ENCODE measurements at regions not wholly inside any gene's neighbourhood (a gene's known extent, or its start where the extent isn't known, plus 50 kb on each side); places are given as distances from the start of the nearest gene placed in this dataset.
"Not testable (repeated sequence)": the region's sequence is repeated elsewhere in the genome, so short reads cannot be mapped to it uniquely, and the experiment has no call there.

DNA sequence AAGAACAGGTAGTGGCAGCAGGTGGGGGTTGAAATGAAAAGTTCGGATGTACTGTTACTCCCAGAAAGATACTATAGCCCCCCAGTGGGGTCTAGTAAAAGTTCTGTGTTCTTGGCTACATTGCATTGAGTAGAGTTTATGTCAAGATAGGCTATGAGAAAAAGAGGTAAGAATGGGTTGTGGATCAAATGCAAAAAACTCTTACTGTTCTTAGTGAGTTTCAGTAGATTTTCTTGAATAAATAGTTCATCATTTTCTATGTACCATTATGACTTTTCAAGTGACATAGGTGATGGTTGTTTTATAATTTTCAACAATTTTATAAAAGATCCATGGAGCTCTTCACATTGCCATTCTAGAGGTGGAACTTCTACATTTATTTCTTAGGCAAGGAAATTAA lies 165.4 kb downstream of the USP22 start:
- not testable (repeated sequence) for H4K8ac ChIP-seq (replicated peaks; ENCODE audit: insufficient read length, low read depth, low read length); H3K9me3 ChIP-seq (ENCODE audit: control insufficient read depth, low read depth, low read length); H3K14ac ChIP-seq (ENCODE audit: insufficient read depth, low read length); H3K4me3 Mint-ChIP-seq; H2BK12ac ChIP-seq (ENCODE audit: insufficient read length, low read depth, low read length); H3K79me2 ChIP-seq (ENCODE audit: insufficient read depth, low read length); DNase-seq; H3K23me2 ChIP-seq (ENCODE audit: insufficient read length, low read depth, low read length, poor library complexity, severe bottlenecking); H3K27ac Mint-ChIP-seq; H2BK15ac ChIP-seq (ENCODE audit: low read depth, low read length); H2BK20ac ChIP-seq (ENCODE audit: low read depth, low read length, poor library complexity, severe bottlenecking); H3K9me3 Mint-ChIP-seq; H2AK5ac ChIP-seq (ENCODE audit: insufficient read length, low read length); H2BK120ac ChIP-seq (ENCODE audit: low read depth, low read length, poor library complexity, severe bottlenecking); H3T11ph ChIP-seq (ENCODE audit: low read length); H3K4me2 ChIP-seq (ENCODE audit: insufficient read depth, insufficient read length, low read length); H3K18ac ChIP-seq (ENCODE audit: insufficient read length, low read depth, low read length); H3K36me3 Mint-ChIP-seq (ENCODE audit: insufficient read depth in 1 of 3, low read depth in 3 of 3); H2AFZ ChIP-seq (ENCODE audit: low read length); H2BK5ac ChIP-seq (ENCODE audit: insufficient read length, low read length); H3K4ac ChIP-seq (ENCODE audit: low read depth, low read length); H3K79me1 ChIP-seq (ENCODE audit: insufficient read depth, low read depth, low read length, poor library complexity, severe bottlenecking); H3K27ac ChIP-seq (ENCODE audit: insufficient read length, low read depth, low read length); H3K9ac ChIP-seq (ENCODE audit: extremely low read depth, insufficient read length, low read length); H3K4me1 ChIP-seq (ENCODE audit: insufficient read depth, low read length); H3K27me3 Mint-ChIP-seq (ENCODE audit: low read depth); H4K20me1 ChIP-seq (ENCODE audit: control insufficient read depth, insufficient read depth, insufficient read length); H3K56ac ChIP-seq (ENCODE audit: insufficient read length, low read depth, low read length); H4K5ac ChIP-seq (ENCODE audit: insufficient read length, low read depth, low read length); H3K23ac ChIP-seq (ENCODE audit: insufficient read length, low read depth, low read length); H3K27me3 ChIP-seq (ENCODE audit: insufficient read depth, low read length); H4K91ac ChIP-seq (ENCODE audit: insufficient read length, low read depth, low read length)
- peaks cover 45 to 50% of the 10 kb centered on the region in 2 experiments for H3K4me1 Mint-ChIP-seq
- no CpG with 5 or more reads among the region's 1 CpG for WGBS (ENCODE audit: extremely low coverage, insufficient read length, low lambda C conversion rate)

Measured in H9 (cell line).